Liver (tissue), 7 donors: ENCODE measurements at regions not wholly inside any gene's neighbourhood (a gene's known extent, or its start where the extent isn't known, plus 50 kb on each side); places are given as distances from the start of the nearest gene placed in this dataset.

Source experiments
- DNase-seq: peaks from one replicate; pipeline ENCODE4 v3.0.0-alpha.2; 2017; ENCODE audit warnings: low spot score
- H3K27ac ChIP-seq, 2 donors: one replicate each; pipeline ENCODE4 v1.7.0; 2013; ENCODE audit warnings: inconsistent platforms in 2 of 2, low read length in 2 of 2, control low read depth in 1 of 2, low read depth in 1 of 2, mild to moderate bottlenecking in 1 of 2
- H3K27me3 ChIP-seq, 4 donors: one replicate each; pipeline versions ENCODE4 v1.6.1 to v1.7.0; 2013; ENCODE audit warnings: low read length in 3 of 4, inconsistent platforms in 1 of 4, mild to moderate bottlenecking in 1 of 4, moderate library complexity in 1 of 4; ENCODE audit not compliant: control insufficient read depth in 4 of 4, insufficient read depth in 4 of 4
- H3K36me3 ChIP-seq, 4 donors: one replicate each; pipeline versions ENCODE4 v1.6.1 to v1.7.0; 2013; ENCODE audit warnings: low read length in 3 of 4, mild to moderate bottlenecking in 3 of 4, low read depth in 1 of 4, moderate library complexity in 1 of 4; ENCODE audit not compliant: control insufficient read depth in 4 of 4, insufficient read depth in 3 of 4
- H3K4me1 ChIP-seq, 4 donors: one replicate each; pipeline versions ENCODE4 v1.6.1 to v1.7.0; 2013; ENCODE audit warnings: low read length in 3 of 4, mild to moderate bottlenecking in 3 of 4, moderate library complexity in 1 of 4; ENCODE audit not compliant: control insufficient read depth in 4 of 4, insufficient read depth in 4 of 4
- H3K4me3 ChIP-seq, 3 donors: one replicate each; pipeline versions ENCODE4 v1.6.1 to v1.7.0; 2013; ENCODE audit warnings: low read length in 3 of 3, control low read depth in 1 of 3, low read depth in 1 of 3, mild to moderate bottlenecking in 1 of 3
- H3K9ac ChIP-seq, 2 donors: one replicate each; pipeline ENCODE4 v1.7.0; 2013; ENCODE audit warnings: low read length in 2 of 2, mild to moderate bottlenecking in 2 of 2, moderate library complexity in 2 of 2, control low read depth in 1 of 2, low read depth in 1 of 2
- H3K9me3 ChIP-seq, 4 donors: one replicate each; pipeline versions ENCODE4 v1.6.1 to v1.7.0; 2013; ENCODE audit warnings: low read length in 3 of 4; ENCODE audit not compliant: control insufficient read depth in 4 of 4
- FOXA1 ChIP-seq: IDR thresholded peaks from 2 replicates; pipeline ENCODE4 v1.6.1; 2016; ENCODE audit warnings: antibody characterized with exemption
- FOXA2 ChIP-seq: IDR thresholded peaks from 2 replicates; pipeline ENCODE4 v1.6.1; 2016; ENCODE audit warnings: antibody characterized with exemption
- GABPA ChIP-seq, 2 donors: IDR thresholded peaks in 1 of 2; conservative IDR thresholded peaks in 1 of 2; 2 replicates each; pipeline ENCODE4 v1.6.1; 2016; ENCODE audit warnings: antibody characterized with exemption in 2 of 2, mild to moderate bottlenecking in 1 of 2, moderate library complexity in 1 of 2
- HNF4A ChIP-seq, 2 donors: conservative IDR thresholded peaks; 2 replicates each; pipeline ENCODE4 v1.6.1; 2016; ENCODE audit warnings: antibody characterized with exemption in 2 of 2, mild to moderate bottlenecking in 2 of 2
- HNF4G ChIP-seq: IDR thresholded peaks from 2 replicates; pipeline ENCODE4 v1.6.1; 2016; ENCODE audit warnings: antibody characterized with exemption
- JUND ChIP-seq, 2 donors: IDR thresholded peaks; 2 replicates each; pipeline ENCODE4 v1.6.1; 2016; ENCODE audit warnings: antibody characterized with exemption in 2 of 2
- NR2F2 ChIP-seq: IDR thresholded peaks from 2 replicates; pipeline ENCODE4 v1.6.1; 2016; ENCODE audit warnings: antibody characterized with exemption
- RAD21 ChIP-seq, 2 donors: IDR thresholded peaks; 2 replicates each; pipeline ENCODE4 v1.6.1; 2016; ENCODE audit warnings: antibody characterized with exemption in 2 of 2, mild to moderate bottlenecking in 2 of 2
- REST ChIP-seq: IDR thresholded peaks from 2 replicates; pipeline ENCODE4 v1.6.1; 2016; ENCODE audit warnings: antibody characterized with exemption, mild to moderate bottlenecking
- RXRA ChIP-seq, 2 donors: IDR thresholded peaks; 2 replicates each; pipeline ENCODE4 v1.6.1; 2017 to 2018; ENCODE audit warnings: antibody characterized with exemption in 2 of 2, mild to moderate bottlenecking in 1 of 2
- SP1 ChIP-seq: IDR thresholded peaks from 2 replicates; pipeline ENCODE4 v1.6.1; 2018; ENCODE audit warnings: antibody characterized with exemption, mild to moderate bottlenecking
- TAF1 ChIP-seq: conservative IDR thresholded peaks from 2 replicates; pipeline ENCODE4 v1.6.1; 2016; ENCODE audit warnings: antibody characterized with exemption, mild to moderate bottlenecking
- YY1 ChIP-seq: IDR thresholded peaks from 2 replicates; pipeline ENCODE4 v1.6.1; 2016; ENCODE audit warnings: antibody characterized with exemption, mild to moderate bottlenecking
- TF ChIP-seq, protein P1 (sequence below): IDR thresholded peaks from 2 replicates; pipeline ENCODE4 v1.6.1; 2016; ENCODE audit warnings: antibody characterized with exemption
- TF ChIP-seq, protein P2 (sequence below): IDR thresholded peaks from 2 replicates; pipeline ENCODE4 v1.6.1; 2016; ENCODE audit warnings: antibody characterized with exemption
- TF ChIP-seq, protein P3 (sequence below): fragments of 150-350 bp; IDR thresholded peaks from 2 replicates; pipeline ENCODE4 v1.5.1; 2017; ENCODE audit warnings: improper control_type of control experiment, low read depth, low read length; ENCODE audit not compliant: missing input control
- donor health status: healthy.
- donor health status: healthy.
- donor health status: healthy.
- donor health status: healthy.

- no peaks in the 10 kb centered on the region for H3K27me3 ChIP-seq
- no peaks in the 10 kb centered on the region for H3K36me3 ChIP-seq
- DNase-seq: no peak
- no peaks in the 10 kb centered on the region for H3K4me1 ChIP-seq
- H3K27ac ChIP-seq: no peak overlapping the region
- H3K4me3 ChIP-seq: no peak overlapping the region
- no peaks in the 10 kb centered on the region for H3K9me3 ChIP-seq
- TF ChIP-seq, protein P1, sequence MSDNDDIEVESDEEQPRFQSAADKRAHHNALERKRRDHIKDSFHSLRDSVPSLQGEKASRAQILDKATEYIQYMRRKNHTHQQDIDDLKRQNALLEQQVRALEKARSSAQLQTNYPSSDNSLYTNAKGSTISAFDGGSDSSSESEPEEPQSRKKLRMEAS: no peak
- TF ChIP-seq YY1: no peak
- TF ChIP-seq FOXA2: no peak
- no peak for TF ChIP-seq NR2F2
- TF ChIP-seq HNF4A (conservative IDR thresholded peaks at IDR 0.05): no peak
- TF ChIP-seq REST: no peak
- TF ChIP-seq HNF4G: no peak
- no peak for TF ChIP-seq RAD21 (IDR thresholded peaks at IDR 0.05)
- TF ChIP-seq, protein P2, sequence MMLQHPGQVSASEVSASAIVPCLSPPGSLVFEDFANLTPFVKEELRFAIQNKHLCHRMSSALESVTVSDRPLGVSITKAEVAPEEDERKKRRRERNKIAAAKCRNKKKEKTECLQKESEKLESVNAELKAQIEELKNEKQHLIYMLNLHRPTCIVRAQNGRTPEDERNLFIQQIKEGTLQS: no peak
- TF ChIP-seq SP1: no peak
- TF ChIP-seq, protein P3, sequence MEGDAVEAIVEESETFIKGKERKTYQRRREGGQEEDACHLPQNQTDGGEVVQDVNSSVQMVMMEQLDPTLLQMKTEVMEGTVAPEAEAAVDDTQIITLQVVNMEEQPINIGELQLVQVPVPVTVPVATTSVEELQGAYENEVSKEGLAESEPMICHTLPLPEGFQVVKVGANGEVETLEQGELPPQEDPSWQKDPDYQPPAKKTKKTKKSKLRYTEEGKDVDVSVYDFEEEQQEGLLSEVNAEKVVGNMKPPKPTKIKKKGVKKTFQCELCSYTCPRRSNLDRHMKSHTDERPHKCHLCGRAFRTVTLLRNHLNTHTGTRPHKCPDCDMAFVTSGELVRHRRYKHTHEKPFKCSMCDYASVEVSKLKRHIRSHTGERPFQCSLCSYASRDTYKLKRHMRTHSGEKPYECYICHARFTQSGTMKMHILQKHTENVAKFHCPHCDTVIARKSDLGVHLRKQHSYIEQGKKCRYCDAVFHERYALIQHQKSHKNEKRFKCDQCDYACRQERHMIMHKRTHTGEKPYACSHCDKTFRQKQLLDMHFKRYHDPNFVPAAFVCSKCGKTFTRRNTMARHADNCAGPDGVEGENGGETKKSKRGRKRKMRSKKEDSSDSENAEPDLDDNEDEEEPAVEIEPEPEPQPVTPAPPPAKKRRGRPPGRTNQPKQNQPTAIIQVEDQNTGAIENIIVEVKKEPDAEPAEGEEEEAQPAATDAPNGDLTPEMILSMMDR: no peak
- no peak for TF ChIP-seq GABPA (IDR thresholded peaks at IDR 0.05 in 1 of 2, conservative IDR thresholded peaks at IDR 0.05 in 1 of 2)
- no peak for TF ChIP-seq JUND (IDR thresholded peaks at IDR 0.05)
- TF ChIP-seq TAF1: no peak
- TF ChIP-seq FOXA1: no peak
- TF ChIP-seq RXRA (IDR thresholded peaks at IDR 0.05): no peak
- no peak overlapping the region for H3K9ac ChIP-seq
Measured at GRCh38 chr11:26126741-26127140, 205.2 kb upstream of the ANO3 start.

- no peak for TF ChIP-seq REST
- no peak for TF ChIP-seq HNF4A (conservative IDR thresholded peaks at IDR 0.05)
- TF ChIP-seq, protein P3: no peak
- no peak for TF ChIP-seq JUND (IDR thresholded peaks at IDR 0.05)
- TF ChIP-seq FOXA1: no peak
- TF ChIP-seq YY1: no peak
- Histone ChIP-seq H3K27ac (no peak overlapping the region), H3K9me3 (no peaks in the 10 kb centered on the region), H3K9ac (no peak overlapping the region), H3K27me3 (no peaks in the 10 kb centered on the region), H3K36me3 (no peaks in the 10 kb centered on the region), H3K4me3 (no peak overlapping the region), H3K4me1 (no peaks in the 10 kb centered on the region)
- no peak for DNase-seq
Measured at GRCh38 chr11:26127336-26127735, 204.6 kb upstream of the ANO3 start.
